GM12878 (cell line): ENCODE measurements at regions not wholly inside any gene's neighbourhood (a gene's known extent, or its start where the extent isn't known, plus 50 kb on each side); places are given as distances from the start of the nearest gene placed in this dataset.

Source experiments
- ATAC-seq: fragments of 200-7000 bp; cut with Tn5 transposase; 3 replicates; pipeline ENCODE4 v1.9.1; 2020; ENCODE audit warnings: mild to moderate bottlenecking, moderate library complexity
- BruUV-seq: library from RNA; stranded (reverse); fragments of 400-500 nt; replicated peaks from 2 replicates; lab custom pipeline; 2021; lab: Mats Ljungman, UMichigan
- CTCF ChIA-PET: fragments of 300-600 bp; sonication (Branson Sonifier 250); formaldehyde crosslinking; extraction: SDS; loops from one replicate; lab custom pipeline; 2021; ENCODE audit warnings: inconsistent platforms; lab: Yijun Ruan, JAX
- POLR2A ChIA-PET: fragments of 350-600 bp; formaldehyde crosslinking; extraction: SDS; loops from one replicate; lab custom pipeline; 2021; ENCODE audit warnings: inconsistent platforms; lab: Charles Lee
- RAD21 ChIA-PET: fragments of 300-600 bp; sonication (Branson Sonifier 250); formaldehyde crosslinking; loops from one replicate; lab custom pipeline; 2023; ENCODE audit warnings: antibody characterized with exemption; ENCODE audit not compliant: unreplicated experiment; lab: Charles Lee
- SMC1A ChIA-PET: fragments of 300-600 bp; sonication (Branson Sonifier 250); formaldehyde crosslinking; loops from one replicate; lab custom pipeline; 2023; ENCODE audit not compliant: unreplicated experiment, uncharacterized antibody; lab: Charles Lee
- DNase-seq: peaks from one replicate; pipeline ENCODE4 v3.0.0-alpha.2; 2011; ENCODE audit warnings: low read depth, low spot score
- FAIRE-seq: peaks from 3 replicates; lab custom pipeline; 2011; peaks lifted over from hg19 to GRCh38; lab: Jason Lieb, UNC
- H2AFZ ChIP-seq: 2 replicates; pipeline ENCODE4 v1.6.0; 2011; ENCODE audit warnings: low read depth, low read length, control low read depth; ENCODE audit not compliant: control insufficient read depth
- H3K27ac ChIP-seq: 2 replicates; pipeline ENCODE4 v1.5.1; 2011; ENCODE audit warnings: control low read depth; ENCODE audit not compliant: control insufficient read depth, insufficient read depth
- H3K27me3 ChIP-seq, 2 experiments: replicated peaks in 1 of 2; 2 replicates each; pipeline versions ENCODE4 v1.6.0 to v1.6.1; 2011; ENCODE audit warnings: low read length in 1 of 2; ENCODE audit not compliant: control insufficient read depth in 2 of 2, insufficient read depth in 2 of 2
- H3K36me3 ChIP-seq, 2 experiments: 2 replicates each; pipeline ENCODE4 v1.5.1; 2011; ENCODE audit warnings: low read length in 1 of 2; ENCODE audit not compliant: control insufficient read depth in 2 of 2, insufficient read depth in 2 of 2
- H3K4me1 ChIP-seq: 2 replicates; pipeline ENCODE4 v1.6.1; 2011; ENCODE audit warnings: mild to moderate bottlenecking, low read length, moderate library complexity, mixed read lengths; ENCODE audit not compliant: control insufficient read depth, insufficient read depth
- H3K4me2 ChIP-seq: 2 replicates; pipeline ENCODE4 v1.6.0; 2011; ENCODE audit warnings: control low read depth; ENCODE audit not compliant: control insufficient read depth, insufficient read depth
- H3K4me3 ChIP-seq: fragments of 200-600 bp; sonication (generic); 2 replicates; pipeline ENCODE4 v1.5.1; 2016
- H3K79me2 ChIP-seq: 2 replicates; pipeline ENCODE4 v1.6.0; 2011; ENCODE audit warnings: low read length; ENCODE audit not compliant: control insufficient read depth, insufficient read depth
- H3K9ac ChIP-seq: 2 replicates; pipeline ENCODE4 v1.8.0; 2011; ENCODE audit warnings: low read length, control low read depth, mixed read lengths; ENCODE audit not compliant: control insufficient read depth, insufficient read depth
- H3K9me3 ChIP-seq: replicated peaks from 3 replicates; pipeline ENCODE4 v1.5.1; 2011; ENCODE audit warnings: mild to moderate bottlenecking, low read length; ENCODE audit not compliant: control insufficient read depth, insufficient read depth
- H4K20me1 ChIP-seq: 2 replicates; pipeline ENCODE4 v1.6.0; 2011; ENCODE audit not compliant: control insufficient read depth, insufficient read depth
- JUND ChIP-seq: IDR thresholded peaks from 2 replicates; pipeline ENCODE4 v1.6.1; 2012; ENCODE audit warnings: low read depth, mild to moderate bottlenecking, low read length, improper control_type of control experiment, moderate library complexity
- LARP7 ChIP-seq: fragments of 450-650 bp; IDR thresholded peaks from 2 replicates; pipeline ENCODE4 v1.6.1; 2017; ENCODE audit warnings: mild to moderate bottlenecking
- ZBTB4 ChIP-seq: fragments of 450-650 bp; formaldehyde crosslinking; IDR thresholded peaks from 2 replicates; pipeline ENCODE4 v1.4.0; 2022; ENCODE audit warnings: mild to moderate bottlenecking, moderate library complexity
- in situ Hi-C: fragments of 300-500 bp; cut with MboI; formaldehyde crosslinking; loops from 9 replicates; pipeline ENCODE4 v1.14.3; 2018; ENCODE audit warnings: mixed read lengths
- intact Hi-C: fragments of 100-400 bp; cut with micrococcal nuclease; formaldehyde crosslinking; loops from one replicate; pipeline ENCODE4 v1.14.2; 2022; ENCODE audit not compliant: unreplicated experiment
- TF ChIP-seq, protein P1 (sequence below): IDR thresholded peaks from 2 replicates; pipeline ENCODE4 v1.6.1; 2012; ENCODE audit warnings: low read depth, low read length, improper control_type of control experiment

DNA sequence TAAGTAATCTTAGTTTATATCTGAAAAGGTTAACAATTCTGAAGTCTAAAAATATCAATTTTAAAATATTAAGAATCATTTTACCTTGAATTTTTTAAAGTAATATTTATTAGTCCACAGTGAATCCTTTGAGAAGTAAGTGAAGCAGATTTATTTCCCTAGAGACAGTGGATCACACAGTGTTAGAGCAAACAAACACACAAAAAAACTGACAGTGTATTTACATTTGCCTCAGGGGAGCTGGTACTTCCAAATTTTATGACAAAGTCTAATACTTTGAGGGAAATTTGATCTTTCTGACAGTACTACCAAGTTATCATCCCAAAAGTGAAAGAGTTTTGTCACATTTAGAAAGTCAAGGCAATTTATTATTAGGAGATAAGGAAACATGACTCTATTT is 1750.6 kb upstream of the CDH9 start:
- intact Hi-C loops: no loop called here
- BruUV-seq: no TSS peak
- RAD21 ChIA-PET: no interaction called here
- CTCF ChIA-PET: no interaction called here
- SMC1A ChIA-PET: no interaction called here
- no peaks in the 10 kb centered on the region for H4K20me1 ChIP-seq
- DNase-seq: no peak
- H2AFZ ChIP-seq: no peak overlapping the region
- H3K36me3 ChIP-seq: no peaks in the 10 kb centered on the region
- H3K79me2 ChIP-seq: no peaks in the 10 kb centered on the region
- no peak overlapping the region for H3K4me2 ChIP-seq
- H3K27me3 ChIP-seq: no peaks in the 10 kb centered on the region
- ATAC-seq: no peak
- in situ Hi-C loops: no loop called here
- no peak overlapping the region for H3K9ac ChIP-seq
- TF ChIP-seq JUND (no peak), LARP7 (no peak), ZBTB4 (no peak)
- TF ChIP-seq, protein P1, sequence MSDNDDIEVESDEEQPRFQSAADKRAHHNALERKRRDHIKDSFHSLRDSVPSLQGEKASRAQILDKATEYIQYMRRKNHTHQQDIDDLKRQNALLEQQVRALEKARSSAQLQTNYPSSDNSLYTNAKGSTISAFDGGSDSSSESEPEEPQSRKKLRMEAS: no peak
- no peaks in the 10 kb centered on the region for H3K4me1 ChIP-seq
- no peaks in the 10 kb centered on the region for H3K9me3 ChIP-seq
- FAIRE-seq: no peak
- H3K4me3 ChIP-seq: no peak overlapping the region
- no peak overlapping the region for H3K27ac ChIP-seq
- POLR2A ChIA-PET: no interaction called here
